Activated naive CD4-positive, alpha-beta T cell treated with anti-CD3 and anti-CD28 coated beads for 36 hours (primary cell): ENCODE measurements at regions not wholly inside any gene's neighbourhood (a gene's known extent, or its start where the extent isn't known, plus 50 kb on each side); places are given as distances from the start of the nearest gene placed in this dataset.

Source experiments
- CTCF ChIA-PET: fragments of 350-600 bp; sonication (Branson Sonifier 250); formaldehyde crosslinking; loops from one replicate; lab custom pipeline; 2021; ENCODE audit warnings: antibody characterized with exemption; lab: Charles Lee
- DNase-seq: peaks from one replicate; pipeline ENCODE4 v3.0.0-alpha.2; 2020
- H3K27ac Mint-ChIP-seq: one replicate; pipeline ENCODE4 v1.8.0; 2021; ENCODE audit warnings: mild to moderate bottlenecking, mixed read lengths
- H3K27me3 Mint-ChIP-seq: one replicate; pipeline ENCODE4 v1.8.0; 2021; ENCODE audit warnings: low read depth, mixed read lengths
- H3K36me3 Mint-ChIP-seq: one replicate; pipeline ENCODE4 v1.8.0; 2021; ENCODE audit warnings: low read depth, mixed read lengths
- H3K4me1 Mint-ChIP-seq: one replicate; pipeline ENCODE4 v1.8.0; 2021; ENCODE audit warnings: low read depth, mixed read lengths
- H3K4me3 Mint-ChIP-seq: one replicate; pipeline ENCODE4 v1.8.0; 2021; ENCODE audit warnings: mild to moderate bottlenecking, moderate library complexity, mixed read lengths
- H3K9me3 Mint-ChIP-seq: one replicate; pipeline ENCODE4 v1.8.0; 2021; ENCODE audit warnings: mixed read lengths
- intact Hi-C: fragments of 100-400 bp; cut with micrococcal nuclease; formaldehyde crosslinking; loops from one replicate; pipeline ENCODE4 v1.15.1; 2023

- H3K36me3 Mint-ChIP-seq, result peaks cover 12% of the 10 kb centered on the region
- peak overlapping the region; percentile 90 for H3K27ac Mint-ChIP-seq
- CTCF ChIA-PET, result interaction anchor here (0.5 kb wide), 1 partner anchor 66 kb away, joined by 3 read pairs; no protein-coding TSS in a partner anchor
- peak; percentile 55 for DNase-seq
- peaks cover 30% of the 10 kb centered on the region for H3K4me1 Mint-ChIP-seq
- intact Hi-C loops, result loop anchor here (5.0 kb wide), 1 partner anchor 103 kb away; no protein-coding TSS in a partner anchor
- peak overlapping the region; percentile 80 for H3K4me3 Mint-ChIP-seq
- H3K9me3 Mint-ChIP-seq, result peaks cover 11% of the 10 kb centered on the region
- H3K27me3 Mint-ChIP-seq, result no peaks in the 10 kb centered on the region
Measured at GRCh38 chr14:85934123-85934885, 404.4 kb downstream of the FLRT2 start.

GRCh38 chr14:85921241-85921640 is 391.3 kb downstream of the FLRT2 start:
- Mint-ChIP-seq H3K4me1 (no peaks in the 10 kb centered on the region), H3K9me3 (no peaks in the 10 kb centered on the region), H3K27me3 (peaks cover 3% of the 10 kb centered on the region), H3K4me3 (no peak overlapping the region), H3K27ac (no peak overlapping the region), H3K36me3 (no peaks in the 10 kb centered on the region)
- no peak for DNase-seq
- intact Hi-C loops, result no loop called here
- CTCF ChIA-PET, result no interaction called here

- CTCF ChIA-PET, result no interaction called here
- H3K4me1 Mint-ChIP-seq, result no peaks in the 10 kb centered on the region
- no peak for DNase-seq
Measured at GRCh38 chr14:85917716-85918115, 387.8 kb downstream of the FLRT2 start.

GRCh38 chr14:85915711-85916110 is 385.8 kb downstream of the FLRT2 start:
- H3K4me3 Mint-ChIP-seq, result no peak overlapping the region
- peak overlapping the region; percentile 59 for H3K27ac Mint-ChIP-seq
- no peaks in the 10 kb centered on the region for H3K4me1 Mint-ChIP-seq
- CTCF ChIA-PET, result interaction anchor here (0.6 kb wide), 2 partner anchors 48 to 232 kb away, joined by 3 to 5 read pairs; no protein-coding TSS in a partner anchor
- no peak for DNase-seq
- intact Hi-C loops, result no loop called here
- H3K9me3 Mint-ChIP-seq, result no peaks in the 10 kb centered on the region
- H3K27me3 Mint-ChIP-seq, result peaks cover 3% of the 10 kb centered on the region
- peaks cover 2% of the 10 kb centered on the region for H3K36me3 Mint-ChIP-seq

More at GRCh38 chr14:85917716-85918115, 387.8 kb downstream of the FLRT2 start:
- Mint-ChIP-seq H3K36me3 (peaks cover 2% of the 10 kb centered on the region), H3K27ac (no peak overlapping the region), H3K27me3 (peaks cover 3% of the 10 kb centered on the region), H3K4me3 (no peak overlapping the region), H3K9me3 (no peaks in the 10 kb centered on the region)
- intact Hi-C loops, result no loop called here

- Mint-ChIP-seq H3K27ac (no peak overlapping the region), H3K9me3 (no peaks in the 10 kb centered on the region), H3K36me3 (peaks cover 2% of the 10 kb centered on the region), H3K4me1 (no peaks in the 10 kb centered on the region), H3K4me3 (no peak overlapping the region), H3K27me3 (peaks cover 6% of the 10 kb centered on the region)
- CTCF ChIA-PET, result interaction anchor here (0.6 kb wide), 1 partner anchor 46 kb away, joined by 4 read pairs; no protein-coding TSS in a partner anchor
- DNase-seq, result no peak
- intact Hi-C loops, result no loop called here
Measured at GRCh38 chr14:85912141-85912540, 382.2 kb downstream of the FLRT2 start.

- Mint-ChIP-seq H3K27ac (no peak overlapping the region), H3K9me3 (no peaks in the 10 kb centered on the region), H3K36me3 (peaks cover 2% of the 10 kb centered on the region), H3K4me1 (no peaks in the 10 kb centered on the region), H3K4me3 (no peak overlapping the region), H3K27me3 (peaks cover 3% of the 10 kb centered on the region)
- CTCF ChIA-PET, result no interaction called here
- no peak for DNase-seq
- intact Hi-C loops, result no loop called here
Measured at GRCh38 chr14:85911044-85911443, 381.1 kb downstream of the FLRT2 start.

GRCh38 chr14:85909581-85909980 is 379.6 kb downstream of the FLRT2 start:
- intact Hi-C loops, result no loop called here
- CTCF ChIA-PET, result no interaction called here
- Mint-ChIP-seq H3K4me3 (no peak overlapping the region), H3K9me3 (no peaks in the 10 kb centered on the region), H3K27ac (no peak overlapping the region), H3K36me3 (no peaks in the 10 kb centered on the region), H3K4me1 (no peaks in the 10 kb centered on the region), H3K27me3 (peaks cover 3% of the 10 kb centered on the region)
- DNase-seq, result no peak

GRCh38 chr14:85907536-85907935 is 377.6 kb downstream of the FLRT2 start:
- intact Hi-C loops, result no loop called here
- no peak overlapping the region for H3K4me3 Mint-ChIP-seq
- peaks cover 4% of the 10 kb centered on the region for H3K27me3 Mint-ChIP-seq
- H3K36me3 Mint-ChIP-seq, result no peaks in the 10 kb centered on the region
- H3K27ac Mint-ChIP-seq, result no peak overlapping the region
- H3K9me3 Mint-ChIP-seq, result no peaks in the 10 kb centered on the region
- CTCF ChIA-PET, result interaction anchor here (0.7 kb wide), 1 partner anchor 155 kb away, joined by 3 read pairs; no protein-coding TSS in a partner anchor
- DNase-seq, result no peak
- H3K4me1 Mint-ChIP-seq, result no peaks in the 10 kb centered on the region

GRCh38 chr14:85897808-85898207 is 367.9 kb downstream of the FLRT2 start:
- CTCF ChIA-PET, result no interaction called here

GRCh38 chr14:85895603-85896002 is 365.7 kb downstream of the FLRT2 start:
- DNase-seq, result no peak
- Mint-ChIP-seq H3K36me3 (no peaks in the 10 kb centered on the region), H3K27ac (no peak overlapping the region), H3K9me3 (no peaks in the 10 kb centered on the region), H3K27me3 (no peaks in the 10 kb centered on the region), H3K4me3 (no peak overlapping the region), H3K4me1 (no peaks in the 10 kb centered on the region)
- intact Hi-C loops, result no loop called here
- CTCF ChIA-PET, result no interaction called here

More at GRCh38 chr14:85897808-85898207, 367.9 kb downstream of the FLRT2 start:
- Mint-ChIP-seq H3K36me3 (no peaks in the 10 kb centered on the region), H3K27me3 (peaks cover 5% of the 10 kb centered on the region), H3K4me1 (no peaks in the 10 kb centered on the region), H3K9me3 (no peaks in the 10 kb centered on the region), H3K27ac (no peak overlapping the region), H3K4me3 (no peak overlapping the region)
- intact Hi-C loops, result no loop called here
- no peak for DNase-seq

- DNase-seq, result no peak
- H3K4me3 Mint-ChIP-seq, result no peak overlapping the region
- H3K27me3 Mint-ChIP-seq, result no peaks in the 10 kb centered on the region
- CTCF ChIA-PET, result no interaction called here
- no peak overlapping the region for H3K27ac Mint-ChIP-seq
- H3K9me3 Mint-ChIP-seq, result no peaks in the 10 kb centered on the region
- intact Hi-C loops, result no loop called here
- H3K36me3 Mint-ChIP-seq, result no peaks in the 10 kb centered on the region
- no peaks in the 10 kb centered on the region for H3K4me1 Mint-ChIP-seq
Measured at GRCh38 chr14:85892251-85892650, 362.3 kb downstream of the FLRT2 start.

GRCh38 chr14:85883966-85884365 is 354.0 kb downstream of the FLRT2 start:
- CTCF ChIA-PET, result no interaction called here
- Mint-ChIP-seq H3K4me1 (no peaks in the 10 kb centered on the region), H3K27ac (no peak overlapping the region), H3K9me3 (no peaks in the 10 kb centered on the region), H3K27me3 (peaks cover 2% of the 10 kb centered on the region), H3K36me3 (no peaks in the 10 kb centered on the region), H3K4me3 (no peak overlapping the region)
- intact Hi-C loops, result no loop called here
- DNase-seq, result no peak

GRCh38 chr14:85883101-85883500 is 353.2 kb downstream of the FLRT2 start:
- Mint-ChIP-seq H3K36me3 (no peaks in the 10 kb centered on the region), H3K4me1 (no peaks in the 10 kb centered on the region), H3K27ac (no peak overlapping the region), H3K9me3 (no peaks in the 10 kb centered on the region), H3K27me3 (peaks cover 2% of the 10 kb centered on the region), H3K4me3 (no peak overlapping the region)
- intact Hi-C loops, result no loop called here
- no peak for DNase-seq
- CTCF ChIA-PET, result no interaction called here
